ENCODE measurements at regions not wholly inside any gene's neighbourhood (a gene's known extent, or its start where the extent isn't known, plus 50 kb on each side); places are given as distances from the start of the nearest gene placed in this dataset.

- TF ChIP-seq ZNF318 (CRISPR knock-in tag; IDR thresholded peaks at IDR 0.05) = peak; percentile 40; the same call in 1 of the 2 replicates
- TF ChIP-seq ATF2 (CRISPR knock-in tag; IDR thresholded peaks at IDR 0.05) = peak; percentile 40; the same call in 1 of the 2 replicates
- TF ChIP-seq FOXP4 (CRISPR knock-in tag; IDR thresholded peaks at IDR 0.05) = peak; percentile 99
- TF ChIP-seq ZNF225 (CRISPR knock-in tag; IDR thresholded peaks at IDR 0.05) = no peak
- no peak for TF ChIP-seq ZNF879 (CRISPR knock-in tag; IDR thresholded peaks at IDR 0.05)
- peak; percentile 78; the same call in 1 of the 2 replicates for TF ChIP-seq CREM (IDR thresholded peaks at IDR 0.05)
- TF ChIP-seq CREM (CRISPR knock-in tag; IDR thresholded peaks at IDR 0.05) = no peak
- no peak for TF ChIP-seq GABPA (IDR thresholded peaks at IDR 0.05; ENCODE audit: low read depth, low read length)
- no peak for TF ChIP-seq GABPA (CRISPR knock-in tag; IDR thresholded peaks at IDR 0.05; ENCODE audit: low read depth)
- TF ChIP-seq TARDBP (CRISPR knock-in tag; IDR thresholded peaks at IDR 0.05) = no peak
- TF ChIP-seq NFYC (CRISPR knock-in tag; IDR thresholded peaks at IDR 0.05) = 0 out of 2 replicates have a peak, but pooled peaks have one; percentile 5
- TF ChIP-seq ZNF451 (CRISPR knock-in tag; IDR thresholded peaks at IDR 0.05) = peak; percentile 81; the same call in 1 of the 2 replicates
- no peak for TF ChIP-seq ZNF326 (CRISPR knock-in tag; IDR thresholded peaks at IDR 0.05; ENCODE audit: borderline replicate concordance)
- no peak for TF ChIP-seq ZNF20 (CRISPR knock-in tag; IDR thresholded peaks at IDR 0.05)
- no peak for TF ChIP-seq KLF15 (CRISPR knock-in tag; IDR thresholded peaks at IDR 0.05; ENCODE audit: borderline replicate concordance)
- TF ChIP-seq RFXAP (CRISPR knock-in tag; IDR thresholded peaks at IDR 0.05; ENCODE audit: borderline replicate concordance) = no peak
- TF ChIP-seq HNRNPH1 (optimal IDR thresholded peaks at IDR 0.05; ENCODE audit: low read depth, low read length) = no peak
- TF ChIP-seq, protein P1, sequence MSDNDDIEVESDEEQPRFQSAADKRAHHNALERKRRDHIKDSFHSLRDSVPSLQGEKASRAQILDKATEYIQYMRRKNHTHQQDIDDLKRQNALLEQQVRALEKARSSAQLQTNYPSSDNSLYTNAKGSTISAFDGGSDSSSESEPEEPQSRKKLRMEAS (IDR thresholded peaks at IDR 0.05) = peak; percentile 77
Measured at GRCh38 chr2:128379021-128380015, 60.6 kb upstream of the HS6ST1 start (continued).
